GM20000 (cell line): ENCODE measurements at regions not wholly inside any gene's neighbourhood (a gene's known extent, or its start where the extent isn't known, plus 50 kb on each side); places are given as distances from the start of the nearest gene placed in this dataset.
"Not testable (repeated sequence)": the region's sequence is repeated elsewhere in the genome, so short reads cannot be mapped to it uniquely, and the experiment has no call there.

Experiments
- DNase-seq: peaks from one replicate; pipeline ENCODE4 v3.0.0; 2012; ENCODE audit warnings: low spot score
- CTCF ChIP-seq: IDR thresholded peaks from 2 replicates; pipeline ENCODE4 v1.5.1; 2012; ENCODE audit warnings: mild to moderate bottlenecking, control low read depth; ENCODE audit errors: extremely low read depth, missing control alignments

DNA sequence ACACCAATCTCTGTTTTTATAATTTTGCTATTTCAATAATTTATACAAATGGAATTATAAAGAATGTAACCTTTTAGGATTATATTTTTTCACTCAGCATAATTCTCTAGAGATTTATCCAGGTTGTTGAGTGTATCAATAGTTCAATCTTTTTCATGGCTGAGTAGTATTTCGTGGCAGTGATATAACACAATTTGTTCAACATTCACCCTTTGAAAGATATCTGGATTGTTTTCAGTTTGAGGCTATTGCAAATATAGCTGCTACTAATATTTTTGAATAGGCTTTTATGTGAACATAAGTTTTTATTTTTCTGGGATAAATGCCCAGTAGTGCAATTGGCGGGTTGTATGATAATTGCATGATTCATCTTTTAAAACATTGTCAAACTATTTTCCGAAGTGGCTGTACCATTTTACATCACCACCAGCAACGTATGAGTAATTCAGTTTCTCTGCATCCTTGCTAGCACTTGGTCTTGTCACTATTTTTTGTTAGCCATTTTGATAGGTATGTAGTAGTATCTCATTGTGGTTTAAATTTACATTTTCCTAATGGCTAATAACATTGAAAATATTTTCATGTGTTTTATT is 55.6 kb upstream of the ABCD3 start:
- no peak for DNase-seq
- no peak for TF ChIP-seq CTCF

DNA sequence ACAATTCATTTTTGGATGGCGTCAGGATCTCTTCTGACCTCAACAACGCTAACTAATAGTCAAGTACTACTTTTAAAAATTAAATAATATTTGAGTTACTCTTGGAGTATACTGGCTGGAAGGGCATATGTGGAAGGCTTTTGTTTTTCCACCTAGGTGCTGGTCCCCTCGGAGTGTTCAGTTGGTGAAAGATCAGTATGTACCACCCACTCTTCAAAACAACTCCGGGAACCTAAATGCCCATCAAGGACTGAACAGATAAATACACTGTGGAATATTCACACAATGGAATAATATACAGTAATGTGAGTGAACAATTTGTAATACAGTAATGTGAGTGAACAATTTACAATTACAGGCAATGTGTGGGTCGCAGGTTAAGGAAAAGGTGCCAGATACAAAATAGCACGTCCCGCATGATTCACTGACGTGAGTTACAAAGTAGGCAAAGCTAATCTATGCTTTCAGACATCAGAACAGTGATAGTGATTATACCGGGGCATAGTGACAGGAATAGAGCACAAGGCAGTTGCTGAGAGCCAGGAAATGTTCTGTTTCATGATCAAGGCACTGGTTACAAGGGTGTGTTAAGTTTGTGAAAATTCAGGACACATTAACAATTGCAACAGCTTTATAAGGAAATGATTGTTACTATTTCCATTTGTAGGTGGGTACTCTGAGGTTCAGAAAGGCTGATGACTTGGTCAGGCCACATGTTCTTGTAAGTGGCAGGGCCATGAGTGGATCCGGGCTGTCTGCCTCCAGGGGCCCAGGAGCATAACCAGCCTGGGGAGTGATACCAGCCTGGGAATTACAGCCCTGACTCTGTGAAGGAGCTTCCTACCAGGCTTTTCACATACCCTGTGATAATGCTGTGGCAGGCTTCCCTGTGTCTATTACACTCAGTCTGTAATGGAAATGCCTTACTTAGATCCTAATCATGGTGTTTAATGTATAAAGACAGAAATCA is 59.3 kb upstream of the ABCD3 start:
- no peak for DNase-seq
- TF ChIP-seq CTCF: no peak

DNA sequence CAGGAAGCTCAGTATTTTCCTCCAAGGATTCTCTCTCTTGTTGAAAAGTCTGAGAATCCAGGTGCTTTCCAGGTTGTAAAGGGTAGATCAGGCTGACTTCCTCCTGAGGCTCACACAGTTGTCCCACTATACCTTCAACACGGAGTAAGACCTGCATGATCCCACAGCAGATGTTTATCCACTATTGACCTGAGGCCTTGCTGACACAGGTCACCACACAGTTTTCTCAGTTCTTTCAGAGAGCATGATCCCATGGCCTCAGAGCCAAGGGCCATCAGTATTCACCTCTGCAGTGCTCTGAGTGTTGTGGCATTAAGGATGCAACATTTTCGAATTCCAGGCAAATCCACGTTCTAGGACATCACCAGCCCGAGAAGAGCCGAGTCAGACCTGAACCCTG is 60.5 kb upstream of the ABCD3 start:
- DNase-seq: no peak

DNA sequence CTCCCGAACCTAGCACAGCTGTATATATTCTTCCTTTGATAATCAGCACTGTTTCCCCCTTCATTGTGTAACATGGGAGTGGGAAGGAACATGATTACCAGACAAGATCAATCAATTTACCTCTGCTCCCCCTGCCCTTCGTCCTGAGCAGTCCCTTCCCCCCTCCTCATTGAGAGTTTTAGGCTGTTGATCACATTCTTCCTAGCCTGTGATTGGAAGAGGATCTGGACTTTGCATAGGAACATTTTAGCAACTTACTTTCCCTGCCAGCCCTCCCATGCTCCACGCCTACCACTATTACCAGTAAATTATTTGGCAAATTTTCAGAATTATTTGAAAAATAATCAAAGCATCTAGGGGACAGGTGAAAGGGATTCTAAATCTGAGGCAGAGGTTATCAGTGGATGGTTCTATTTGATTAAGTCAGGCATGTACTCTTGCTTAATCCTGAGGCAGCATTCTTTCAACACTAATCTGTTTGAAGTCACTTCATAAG is 62.7 kb upstream of the ABCD3 start:
- no peak for TF ChIP-seq CTCF
- DNase-seq: no peak

More for the DNA sequence above, 60.5 kb upstream of the ABCD3 start:
- TF ChIP-seq CTCF: no peak

GRCh38 chr1:94351481-94351880 is 66.7 kb upstream of the ABCD3 start:
- DNase-seq: no peak
- no peak for TF ChIP-seq CTCF

DNA sequence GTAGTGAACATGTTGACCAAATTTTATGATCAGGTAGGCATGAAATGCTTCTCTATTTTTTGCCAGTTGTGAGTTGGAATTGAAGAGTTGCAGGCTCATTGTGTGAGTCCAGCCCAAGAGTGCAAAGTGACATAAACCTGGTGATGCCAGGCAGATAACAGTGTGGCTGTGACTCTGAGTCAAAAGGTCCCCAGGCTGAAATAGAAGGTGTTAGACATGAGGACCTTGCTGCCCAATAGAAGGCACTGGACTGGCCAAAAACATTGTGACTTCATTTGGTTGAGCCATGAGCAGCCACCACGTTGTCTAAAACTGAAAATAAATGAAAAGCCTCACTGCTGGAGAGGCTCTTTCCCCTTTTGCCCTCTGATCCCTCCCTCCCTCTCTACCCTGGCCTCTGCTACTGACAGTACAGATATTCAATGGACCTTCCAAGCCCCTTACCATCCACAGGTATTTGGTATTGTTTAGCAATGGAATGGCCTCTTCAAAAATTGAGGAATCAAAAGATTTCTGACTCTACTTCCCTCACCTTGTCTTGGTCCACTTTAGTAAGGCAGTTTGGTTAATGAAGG is 67.8 kb upstream of the ABCD3 start:
- no peak for DNase-seq
- no peak for TF ChIP-seq CTCF

- DNase-seq: no peak
Measured at GRCh38 chr1:94349853-94350252, 68.3 kb upstream of the ABCD3 start.

DNA sequence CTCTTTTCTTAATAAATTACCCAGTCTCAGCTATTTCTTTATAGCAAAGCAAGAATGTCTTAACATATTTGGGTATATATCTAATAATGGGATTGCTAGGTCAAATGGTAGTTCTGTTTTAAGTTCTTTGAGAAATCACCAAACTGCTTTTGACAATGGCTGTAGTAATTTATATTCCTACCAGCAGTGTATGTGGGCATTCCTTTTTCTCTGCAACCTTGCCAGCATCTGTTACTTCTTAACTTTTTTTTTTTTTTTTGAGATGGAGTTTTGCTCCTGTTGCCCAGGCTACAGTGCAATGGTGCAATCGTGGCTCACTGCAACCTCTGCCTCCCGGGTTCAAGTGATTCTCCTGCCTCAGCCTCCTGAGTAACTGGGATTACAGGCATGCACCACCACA is 69.8 kb upstream of the ABCD3 start:
- DNase-seq: not testable (repeated sequence)

More at GRCh38 chr1:94349853-94350252, 68.3 kb upstream of the ABCD3 start:
- TF ChIP-seq CTCF: no peak
